ENCODE measurements at regions not wholly inside any gene's neighbourhood (a gene's known extent, or its start where the extent isn't known, plus 50 kb on each side); places are given as distances from the start of the nearest gene placed in this dataset.
A peak's percentile ranks its signal among the peaks of the same experiment; 100 is the strongest.

GRCh38 chr18:64409511-64409910 lies 260.6 kb upstream of the LINC00305 start:
- H3K9ac ChIP-seq (ENCODE audit: low read depth, low read length), result no peak overlapping the region
- no peak overlapping the region for H3K27ac ChIP-seq (ENCODE audit: low read length)
- H3K4me3 ChIP-seq (ENCODE audit: low read depth in 1 of 2, low read length in 2 of 2), result no peak overlapping the region
- H3K36me3 ChIP-seq (ENCODE audit: insufficient read depth, low read length), result no peaks in the 10 kb centered on the region
- no peak for DNase-seq
- H3K9me3 ChIP-seq (ENCODE audit: insufficient read depth, low read length, severe bottlenecking), result no peaks in the 10 kb centered on the region
- no peaks in the 10 kb centered on the region for H4K20me1 ChIP-seq (ENCODE audit: insufficient read depth, low read length)
- no peak overlapping the region for H2AFZ ChIP-seq (ENCODE audit: low read depth, low read length)
- H3K4me1 ChIP-seq (ENCODE audit: insufficient read depth, low read length), result no peaks in the 10 kb centered on the region
- H3K79me2 ChIP-seq (ENCODE audit: insufficient read depth, low read length), result no peaks in the 10 kb centered on the region
- ATAC-seq (ENCODE audit: insufficient read depth, low read depth), result peak; percentile 47; the same call in 1 of the 3 replicates
- no peaks in the 10 kb centered on the region for H3K27me3 ChIP-seq (ENCODE audit: insufficient read depth, low read length, poor library complexity)
- TF ChIP-seq CTCF (IDR thresholded peaks at IDR 0.05; ENCODE audit: borderline replicate concordance, extremely low read depth, low read length, poor library complexity, severe bottlenecking) (peak; percentile 46), EZH2 (IDR thresholded peaks at IDR 0.05; ENCODE audit: borderline replicate concordance, low read depth, low read length, severe bottlenecking) (no peak)
- H3K4me2 ChIP-seq (ENCODE audit: insufficient read depth, low read length), result no peak overlapping the region

GRCh38 chr18:64407606-64408005 lies 258.7 kb upstream of the LINC00305 start:
- no peak overlapping the region for H3K27ac ChIP-seq (ENCODE audit: low read length)
- no peaks in the 10 kb centered on the region for H3K4me1 ChIP-seq (ENCODE audit: insufficient read depth, low read length)
- no peaks in the 10 kb centered on the region for H3K27me3 ChIP-seq (ENCODE audit: insufficient read depth, low read length, poor library complexity)
- no peak overlapping the region for H2AFZ ChIP-seq (ENCODE audit: low read depth, low read length)
- ATAC-seq (ENCODE audit: insufficient read depth, low read depth), result no peak
- no peaks in the 10 kb centered on the region for H3K9me3 ChIP-seq (ENCODE audit: insufficient read depth, low read length, severe bottlenecking)
- H3K36me3 ChIP-seq (ENCODE audit: insufficient read depth, low read length), result no peaks in the 10 kb centered on the region
- TF ChIP-seq EZH2 (IDR thresholded peaks at IDR 0.05; ENCODE audit: borderline replicate concordance, low read depth, low read length, severe bottlenecking) (no peak), CTCF (IDR thresholded peaks at IDR 0.05; ENCODE audit: borderline replicate concordance, extremely low read depth, low read length, poor library complexity, severe bottlenecking) (no peak)
- H3K79me2 ChIP-seq (ENCODE audit: insufficient read depth, low read length), result no peaks in the 10 kb centered on the region
- no peak for DNase-seq
- no peak overlapping the region for H3K9ac ChIP-seq (ENCODE audit: low read depth, low read length)
- H3K4me2 ChIP-seq (ENCODE audit: insufficient read depth, low read length), result no peak overlapping the region
- no peak overlapping the region for H3K4me3 ChIP-seq (ENCODE audit: low read depth in 1 of 2, low read length in 2 of 2)
- H4K20me1 ChIP-seq (ENCODE audit: insufficient read depth, low read length), result no peaks in the 10 kb centered on the region

- H3K4me2 ChIP-seq (ENCODE audit: insufficient read depth, low read length), result no peak overlapping the region
- H2AFZ ChIP-seq (ENCODE audit: low read depth, low read length), result no peak overlapping the region
- H3K36me3 ChIP-seq (ENCODE audit: insufficient read depth, low read length), result no peaks in the 10 kb centered on the region
- no peaks in the 10 kb centered on the region for H3K79me2 ChIP-seq (ENCODE audit: insufficient read depth, low read length)
- H4K20me1 ChIP-seq (ENCODE audit: insufficient read depth, low read length), result no peaks in the 10 kb centered on the region
- no peak for DNase-seq
- H3K27me3 ChIP-seq (ENCODE audit: insufficient read depth, low read length, poor library complexity), result no peaks in the 10 kb centered on the region
- H3K9ac ChIP-seq (ENCODE audit: low read depth, low read length), result no peak overlapping the region
- no peak for TF ChIP-seq EZH2 (IDR thresholded peaks at IDR 0.05; ENCODE audit: borderline replicate concordance, low read depth, low read length, severe bottlenecking)
- TF ChIP-seq CTCF (IDR thresholded peaks at IDR 0.05; ENCODE audit: borderline replicate concordance, extremely low read depth, low read length, poor library complexity, severe bottlenecking), result no peak
- H3K4me3 ChIP-seq (ENCODE audit: low read depth in 1 of 2, low read length in 2 of 2), result no peak overlapping the region
- H3K27ac ChIP-seq (ENCODE audit: low read length), result no peak overlapping the region
- no peaks in the 10 kb centered on the region for H3K4me1 ChIP-seq (ENCODE audit: insufficient read depth, low read length)
- no peak for ATAC-seq (ENCODE audit: insufficient read depth, low read depth)
- H3K9me3 ChIP-seq (ENCODE audit: insufficient read depth, low read length, severe bottlenecking), result no peaks in the 10 kb centered on the region
Observed at GRCh38 chr18:64405161-64405560, 256.3 kb upstream of the LINC00305 start.

Measured in DND-41 (cell line).